HFF-Myc (cell line): ENCODE measurements at regions not wholly inside any gene's neighbourhood (a gene's known extent, or its start where the extent isn't known, plus 50 kb on each side); places are given as distances from the start of the nearest gene placed in this dataset.

Source experiments
- DNase-seq: peaks from one replicate; pipeline ENCODE4 v3.0.0-alpha.2; 2011; ENCODE audit warnings: low read depth; ENCODE audit errors: extremely low read depth
- H3K4me3 ChIP-seq: replicated peaks from 2 replicates; pipeline ENCODE4 v1.5.1; 2011; ENCODE audit warnings: low read depth, mild to moderate bottlenecking, control low read depth, low read length
- TF ChIP-seq, protein P1 (sequence below): IDR thresholded peaks from 2 replicates; pipeline ENCODE4 v1.5.1; 2012; ENCODE audit warnings: mild to moderate bottlenecking, low read depth, low read length, control low read depth; ENCODE audit errors: missing control alignments

DNA sequence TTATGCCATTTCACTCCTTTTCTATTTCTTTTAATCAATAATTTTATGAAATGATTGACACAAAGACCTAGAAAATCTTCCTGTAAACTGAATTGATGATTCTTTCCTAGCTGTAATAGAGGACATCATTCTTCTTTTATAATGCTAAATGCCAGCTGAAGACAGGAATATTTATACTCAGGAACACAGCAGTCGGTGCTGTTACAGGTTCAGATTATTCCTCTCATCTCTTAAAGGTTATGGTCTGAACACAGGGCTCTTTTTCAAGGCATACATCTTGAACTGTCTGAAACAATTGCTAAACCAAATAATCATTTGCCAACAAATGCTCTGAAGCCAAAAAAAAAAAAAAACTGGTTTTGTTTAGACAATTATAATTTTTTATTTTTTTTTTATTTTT lies 305.0 kb upstream of the MMADHC start:
- TF ChIP-seq, protein P1, sequence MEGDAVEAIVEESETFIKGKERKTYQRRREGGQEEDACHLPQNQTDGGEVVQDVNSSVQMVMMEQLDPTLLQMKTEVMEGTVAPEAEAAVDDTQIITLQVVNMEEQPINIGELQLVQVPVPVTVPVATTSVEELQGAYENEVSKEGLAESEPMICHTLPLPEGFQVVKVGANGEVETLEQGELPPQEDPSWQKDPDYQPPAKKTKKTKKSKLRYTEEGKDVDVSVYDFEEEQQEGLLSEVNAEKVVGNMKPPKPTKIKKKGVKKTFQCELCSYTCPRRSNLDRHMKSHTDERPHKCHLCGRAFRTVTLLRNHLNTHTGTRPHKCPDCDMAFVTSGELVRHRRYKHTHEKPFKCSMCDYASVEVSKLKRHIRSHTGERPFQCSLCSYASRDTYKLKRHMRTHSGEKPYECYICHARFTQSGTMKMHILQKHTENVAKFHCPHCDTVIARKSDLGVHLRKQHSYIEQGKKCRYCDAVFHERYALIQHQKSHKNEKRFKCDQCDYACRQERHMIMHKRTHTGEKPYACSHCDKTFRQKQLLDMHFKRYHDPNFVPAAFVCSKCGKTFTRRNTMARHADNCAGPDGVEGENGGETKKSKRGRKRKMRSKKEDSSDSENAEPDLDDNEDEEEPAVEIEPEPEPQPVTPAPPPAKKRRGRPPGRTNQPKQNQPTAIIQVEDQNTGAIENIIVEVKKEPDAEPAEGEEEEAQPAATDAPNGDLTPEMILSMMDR: no peak
- DNase-seq: no peak
- no peak overlapping the region for H3K4me3 ChIP-seq

GRCh38 chr2:149885946-149886345 lies 298.4 kb upstream of the MMADHC start:
- DNase-seq: no peak
- H3K4me3 ChIP-seq: no peak overlapping the region
- TF ChIP-seq, protein P1: no peak

DNA sequence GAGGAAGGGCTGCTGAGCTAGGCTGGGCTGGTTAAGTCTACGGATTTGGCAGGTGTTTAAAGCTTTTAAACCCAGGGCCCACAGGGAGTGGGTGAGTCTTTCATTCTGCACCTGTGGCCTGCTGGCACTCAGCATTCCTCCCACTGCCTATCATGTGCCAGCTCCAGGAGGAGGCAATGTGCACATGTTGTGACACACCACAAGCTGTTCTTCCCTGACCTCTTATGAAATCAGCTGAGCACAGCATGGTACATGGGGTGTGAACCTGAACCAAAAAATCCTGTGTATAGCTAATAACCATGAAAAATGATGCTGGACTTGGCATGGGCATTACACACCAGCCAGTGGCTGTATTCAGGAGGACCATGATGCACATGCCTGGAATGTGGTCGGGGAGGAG lies 297.9 kb upstream of the MMADHC start:
- DNase-seq: no peak

DNA sequence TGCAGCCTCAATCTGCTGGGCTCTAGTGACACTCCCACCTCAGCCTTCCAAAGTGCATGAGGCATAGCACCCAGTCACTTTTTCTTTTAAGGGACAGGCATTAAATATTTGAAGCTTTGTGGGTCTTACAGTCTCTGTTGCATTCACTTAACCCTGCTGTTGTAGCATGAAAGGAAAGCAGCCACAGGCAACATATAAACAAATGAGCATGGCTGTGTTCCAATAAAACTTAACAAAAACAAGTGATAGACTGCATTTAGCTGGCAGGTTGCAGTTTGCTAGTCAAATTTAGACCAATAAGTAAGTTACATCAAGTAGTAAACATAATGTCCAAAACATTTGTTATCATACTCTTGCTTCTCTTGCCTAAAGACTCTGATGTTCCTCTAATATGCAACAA lies 297.3 kb upstream of the MMADHC start:
- no peak overlapping the region for H3K4me3 ChIP-seq
- no peak for DNase-seq
- TF ChIP-seq, protein P1: no peak

More for the DNA sequence above, 297.9 kb upstream of the MMADHC start:
- TF ChIP-seq, protein P1: no peak
- no peak overlapping the region for H3K4me3 ChIP-seq

- TF ChIP-seq, protein P1: no peak
- DNase-seq: no peak
- H3K4me3 ChIP-seq: no peak overlapping the region
Observed at GRCh38 chr2:149877913-149878312, 290.3 kb upstream of the MMADHC start.

- no peak for DNase-seq
- no peak overlapping the region for H3K4me3 ChIP-seq
- TF ChIP-seq, protein P1: no peak
Observed at GRCh38 chr2:149877074-149877473, 289.5 kb upstream of the MMADHC start.

DNA sequence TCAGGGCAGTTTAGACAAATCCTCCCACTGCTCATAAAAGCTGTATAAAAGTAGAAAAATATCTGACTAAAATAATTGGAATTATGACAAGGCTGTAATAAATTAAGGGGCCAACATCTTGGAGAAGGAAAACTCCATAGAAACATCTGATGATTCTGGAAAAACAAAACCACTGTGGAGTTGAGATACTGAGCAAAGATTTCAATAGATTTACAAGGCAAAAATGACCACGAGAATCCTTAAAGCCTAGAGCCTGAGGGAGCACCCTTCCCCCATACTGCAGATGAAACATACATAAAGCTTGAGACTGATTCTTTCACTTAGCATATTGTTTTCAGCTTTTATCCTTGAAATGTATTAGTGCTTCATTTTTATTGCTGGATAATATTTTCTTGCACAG lies 286.4 kb upstream of the MMADHC start:
- DNase-seq: no peak
- TF ChIP-seq, protein P1: no peak

More for the DNA sequence above, 286.4 kb upstream of the MMADHC start:
- no peak overlapping the region for H3K4me3 ChIP-seq
